NCI-H1048 (cell line): ENCODE measurements at regions not wholly inside any gene's neighbourhood (a gene's known extent, or its start where the extent isn't known, plus 50 kb on each side); places are given as distances from the start of the nearest gene placed in this dataset.

ENCODE experiments used
- DNase-seq: peaks from one replicate; lab custom pipeline; 2025; lab: John Stamatoyannopoulos, UW

DNA sequence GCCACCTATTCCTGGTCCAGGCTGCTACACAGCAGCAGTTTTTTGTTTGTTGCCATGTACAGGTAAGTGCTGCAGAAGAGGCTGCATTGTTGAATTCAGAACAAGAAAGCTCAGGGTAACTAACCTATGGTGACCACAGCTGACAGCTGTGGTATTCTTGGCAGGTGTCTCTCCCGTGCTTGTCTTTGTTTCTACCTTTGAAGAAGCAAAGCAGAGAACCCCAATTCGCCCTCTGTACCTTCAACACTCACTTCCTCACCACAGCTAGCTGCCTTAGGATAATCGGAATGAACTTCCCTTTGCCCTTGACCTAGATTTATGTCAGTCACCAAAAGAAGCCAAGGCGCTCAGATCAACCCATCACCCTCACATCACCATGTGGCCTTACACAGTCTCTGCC lies 1703.3 kb upstream of the SLC10A2 start:
- DNase-seq = no peak

- no peak for DNase-seq
Measured at GRCh38 chr13:104766319-104766718, 1700.1 kb upstream of the SLC10A2 start.

DNA sequence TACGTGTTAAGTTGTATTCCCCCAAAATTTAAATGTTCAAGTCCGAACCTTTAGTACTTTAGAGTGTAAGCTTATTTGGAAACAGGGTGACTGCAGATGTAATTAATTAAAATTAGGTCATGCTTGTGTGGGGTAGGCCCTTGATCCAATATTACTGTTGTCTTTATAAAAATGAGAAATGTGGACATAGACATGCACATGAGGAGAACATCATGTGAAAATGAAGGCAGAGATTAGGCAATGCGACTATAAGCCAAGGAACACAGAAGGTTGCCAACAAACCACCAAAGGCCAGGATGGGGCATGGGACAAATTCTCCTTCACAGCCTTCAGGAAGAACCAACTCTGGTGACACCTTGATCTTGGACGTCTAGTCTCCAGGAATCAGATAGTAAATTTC lies 1698.4 kb upstream of the SLC10A2 start:
- DNase-seq = no peak

DNA sequence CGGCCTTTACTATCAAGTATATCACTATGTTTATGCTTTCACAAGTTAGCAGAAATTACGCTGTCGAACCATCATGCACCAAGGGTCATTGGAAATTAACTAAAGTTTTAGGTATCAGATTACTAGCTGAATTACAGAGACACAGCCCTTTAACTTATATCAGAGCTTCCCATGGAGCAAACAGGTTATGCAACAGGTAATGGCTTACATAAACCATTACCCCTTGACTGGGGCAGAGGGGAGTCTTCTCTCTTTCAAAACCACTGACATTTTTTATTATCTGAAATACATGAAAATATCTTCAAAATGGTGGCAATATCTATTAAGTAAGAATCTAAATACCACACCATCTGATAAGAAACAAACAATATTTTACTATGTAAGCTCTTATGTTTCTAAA lies 1692.9 kb upstream of the SLC10A2 start:
- DNase-seq = no peak

GRCh38 chr13:104757712-104758111 lies 1691.5 kb upstream of the SLC10A2 start:
- no peak for DNase-seq

DNA sequence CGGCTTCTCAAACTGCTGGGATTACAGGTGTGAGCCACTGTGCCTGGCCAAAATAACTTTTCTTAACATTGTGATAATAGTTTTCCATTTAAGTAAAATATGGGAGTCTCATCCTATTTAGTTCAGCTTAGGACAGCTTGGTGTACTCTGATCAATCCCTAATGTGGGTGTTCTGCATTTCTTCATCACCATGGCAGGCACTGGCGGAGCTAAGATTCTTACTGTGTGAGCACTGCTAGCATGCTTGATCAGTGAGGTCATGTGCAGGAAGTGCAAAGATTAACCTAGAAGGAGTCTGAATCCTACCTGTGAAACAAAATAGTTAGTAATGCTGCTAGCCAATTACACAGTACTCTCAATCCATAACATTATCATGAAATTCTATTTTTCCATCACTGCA lies 1684.2 kb upstream of the SLC10A2 start:
- DNase-seq = no peak

- no peak for DNase-seq
Measured at GRCh38 chr13:104740641-104741222, 1674.5 kb upstream of the SLC10A2 start.

- no peak for DNase-seq
Measured at GRCh38 chr13:104737713-104738112, 1671.5 kb upstream of the SLC10A2 start.

GRCh38 chr13:104733427-104733826 lies 1667.2 kb upstream of the SLC10A2 start:
- DNase-seq = no peak

GRCh38 chr13:104715111-104715510 lies 1648.9 kb upstream of the SLC10A2 start:
- DNase-seq = no peak

- no peak for DNase-seq
Measured at GRCh38 chr13:104705031-104705750, 1639.0 kb upstream of the SLC10A2 start.

DNA sequence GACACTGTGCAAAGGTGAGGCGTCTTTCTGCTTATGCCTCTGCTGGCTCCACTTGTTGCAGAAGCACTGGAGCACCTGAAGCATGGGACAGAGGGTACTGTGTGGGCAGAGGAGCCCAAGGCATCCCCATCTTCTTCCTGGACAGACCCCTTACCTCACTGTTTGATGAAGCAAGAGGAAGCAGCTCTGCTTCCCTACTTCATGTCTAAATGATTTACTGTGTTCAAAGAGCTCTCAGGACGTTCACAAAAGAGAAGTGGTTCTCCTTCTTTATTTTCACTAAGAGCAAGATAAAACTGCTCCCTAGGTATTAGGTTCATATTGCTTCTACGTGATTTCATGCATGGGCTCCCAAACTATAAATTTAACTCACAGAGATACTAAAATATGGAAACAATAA lies 1635.4 kb upstream of the SLC10A2 start:
- no peak for DNase-seq

DNA sequence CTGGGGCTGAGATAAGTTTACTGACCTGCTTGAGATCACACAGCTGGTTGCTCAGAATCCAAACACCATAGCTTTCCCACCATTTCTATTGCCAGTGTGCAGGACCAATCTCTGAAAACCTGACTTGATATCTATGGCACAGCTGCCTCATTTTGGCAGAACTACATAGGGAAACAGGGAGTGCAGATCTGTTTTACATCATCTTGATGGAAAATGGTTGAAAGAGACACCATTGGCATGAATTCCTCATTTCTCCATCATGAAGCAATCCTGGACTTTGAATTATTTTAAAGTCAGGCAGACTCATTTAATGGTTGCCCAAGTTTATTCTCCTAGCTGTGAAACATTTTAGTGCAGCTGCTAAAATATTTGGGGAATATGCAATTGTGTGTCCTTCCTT lies 1628.2 kb upstream of the SLC10A2 start:
- no peak for DNase-seq

- no peak for DNase-seq
Measured at GRCh38 chr13:104693126-104693525, 1626.9 kb upstream of the SLC10A2 start.

GRCh38 chr13:104691767-104692467 lies 1625.7 kb upstream of the SLC10A2 start:
- DNase-seq = no peak

DNA sequence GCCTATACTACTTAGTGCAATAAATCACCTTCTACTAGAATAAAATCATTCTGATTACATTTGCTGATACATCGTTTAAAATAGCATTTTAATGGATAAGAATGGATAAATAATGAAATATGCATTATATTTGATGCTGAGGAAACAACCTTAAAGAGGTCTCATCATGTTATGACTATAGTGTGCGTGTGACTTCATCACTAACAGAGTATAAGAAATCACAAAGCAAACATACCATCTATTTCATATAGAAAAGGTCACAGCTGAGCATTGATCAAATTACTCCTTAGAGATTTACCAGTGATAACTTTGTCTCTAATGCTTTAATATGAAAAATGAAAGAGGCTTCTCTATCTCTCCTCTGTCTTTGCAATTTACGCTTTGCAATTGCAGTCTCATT lies 1620.3 kb upstream of the SLC10A2 start:
- no peak for DNase-seq

DNA sequence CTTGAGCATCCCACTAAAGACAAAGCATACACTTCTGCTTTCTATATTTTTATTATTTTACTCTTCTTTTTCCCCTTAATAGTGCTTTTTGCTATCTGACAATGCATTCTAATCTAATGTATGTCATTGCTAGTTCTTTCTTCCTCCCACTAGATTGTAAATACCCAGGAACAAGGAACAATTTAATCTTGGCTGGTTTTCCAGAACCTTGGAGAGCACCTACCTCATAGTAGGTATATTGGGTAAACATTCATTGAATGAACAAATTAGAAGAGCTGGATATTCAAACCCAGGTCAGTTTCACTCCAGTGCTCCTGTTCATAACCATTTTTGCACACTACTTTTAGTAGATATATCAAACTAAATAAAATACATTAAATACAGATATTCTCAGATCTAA lies 1617.6 kb upstream of the SLC10A2 start:
- DNase-seq = no peak

DNA sequence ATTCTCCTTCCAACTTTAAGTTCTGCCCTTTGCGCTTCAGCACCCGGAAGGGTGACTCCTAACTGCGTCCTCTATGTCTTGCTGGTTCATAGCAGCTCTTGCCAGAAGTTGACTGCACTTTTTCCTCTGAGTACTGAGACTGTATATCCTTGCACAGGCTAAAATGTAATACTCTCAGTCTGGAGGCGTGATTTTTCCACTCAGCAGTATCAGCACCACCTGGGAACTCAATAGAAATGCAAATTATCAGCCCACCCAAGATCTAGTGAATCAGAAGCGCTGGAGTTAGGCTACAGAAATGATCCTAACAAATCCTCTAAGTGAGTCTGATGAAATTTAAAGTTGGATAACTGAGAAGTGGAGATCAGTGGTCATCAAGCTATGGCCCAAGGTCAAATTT lies 1611.9 kb upstream of the SLC10A2 start:
- DNase-seq = no peak

DNA sequence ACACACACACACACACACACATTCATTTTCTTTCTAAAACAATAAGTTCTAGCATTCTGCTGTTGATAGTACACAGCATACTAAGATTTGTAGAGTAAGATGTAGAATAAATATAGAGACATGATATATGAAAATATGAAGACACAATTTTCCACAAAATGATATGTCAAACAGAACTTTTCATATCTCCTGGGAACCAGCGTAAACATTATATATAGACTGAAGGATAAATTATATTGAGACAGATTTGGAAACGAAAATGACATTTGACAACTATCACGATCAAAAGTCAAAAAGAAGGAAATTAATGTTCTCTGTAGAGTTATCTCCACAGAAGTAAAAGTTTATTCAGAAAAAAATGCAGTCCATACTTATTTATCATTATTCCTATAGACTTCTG lies 1605.7 kb upstream of the SLC10A2 start:
- no peak for DNase-seq

DNA sequence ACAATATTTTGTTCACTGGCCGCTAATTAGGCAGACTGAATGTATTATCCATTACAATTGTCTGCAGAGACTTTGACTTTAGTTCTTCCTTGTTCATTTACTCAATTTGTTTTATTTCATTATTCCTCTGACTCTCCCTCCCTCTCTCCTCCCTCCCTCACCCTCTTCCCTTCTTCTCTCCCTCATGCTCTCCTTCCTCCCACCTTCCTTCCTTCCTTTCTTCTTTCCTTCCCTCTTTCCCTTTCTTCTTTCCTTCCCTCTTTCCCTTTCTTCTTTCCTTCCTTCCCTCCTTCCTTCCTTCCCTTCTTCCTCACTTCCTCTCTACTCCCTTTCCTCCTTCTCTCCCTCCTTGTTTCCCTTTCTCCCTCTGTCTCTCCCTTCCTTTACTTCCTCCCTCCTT lies 1591.0 kb upstream of the SLC10A2 start:
- DNase-seq = no peak

- DNase-seq = peak; percentile 25
Measured at GRCh38 chr13:104650431-104650830, 1584.2 kb upstream of the SLC10A2 start.

- no peak for DNase-seq
Measured at GRCh38 chr13:104648291-104648690, 1582.1 kb upstream of the SLC10A2 start.

DNA sequence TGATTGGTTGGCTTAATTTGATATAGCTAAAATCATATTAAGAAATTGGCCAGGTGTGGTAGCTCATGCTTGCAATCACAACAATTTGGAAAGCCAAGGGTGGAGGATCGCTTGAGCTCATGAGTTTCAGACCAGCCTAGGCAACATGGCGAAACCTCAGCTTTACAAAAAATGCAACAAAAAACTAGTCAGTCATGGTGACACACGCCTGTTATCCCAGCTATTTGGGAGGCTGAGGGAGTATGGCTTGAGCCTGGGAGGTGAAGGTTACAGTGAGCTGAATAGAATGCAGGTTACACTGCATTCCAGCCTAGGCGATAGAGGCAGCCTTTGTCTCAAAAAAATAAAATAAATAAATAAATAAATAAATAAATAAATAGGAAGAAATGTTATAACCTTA lies 1579.6 kb upstream of the SLC10A2 start:
- no peak for DNase-seq

DNA sequence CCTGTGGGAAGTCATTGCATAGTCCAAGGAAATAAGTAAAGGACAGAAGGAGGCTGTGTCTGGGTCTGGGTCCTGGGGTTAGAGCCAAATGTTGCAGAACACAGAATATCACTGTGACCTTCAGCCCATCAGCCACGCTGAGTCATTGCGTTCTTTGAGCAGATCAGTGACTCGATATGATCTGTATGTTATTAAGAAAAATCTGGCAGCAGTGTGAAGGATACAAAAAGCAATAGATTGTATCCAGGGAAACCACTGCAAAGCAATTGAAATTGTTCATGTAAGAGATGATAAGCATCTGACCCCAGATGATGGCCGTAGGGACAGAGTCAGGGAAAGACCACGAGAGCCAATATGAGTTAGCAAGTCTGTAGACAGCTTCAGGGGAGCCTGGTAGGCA lies 1575.1 kb upstream of the SLC10A2 start:
- DNase-seq = no peak
